ENCODE measurements at regions not wholly inside any gene's neighbourhood (a gene's known extent, or its start where the extent isn't known, plus 50 kb on each side); places are given as distances from the start of the nearest gene placed in this dataset.
"Not testable (repeated sequence)": the region's sequence is repeated elsewhere in the genome, so short reads cannot be mapped to it uniquely, and the experiment has no call there.

DNA sequence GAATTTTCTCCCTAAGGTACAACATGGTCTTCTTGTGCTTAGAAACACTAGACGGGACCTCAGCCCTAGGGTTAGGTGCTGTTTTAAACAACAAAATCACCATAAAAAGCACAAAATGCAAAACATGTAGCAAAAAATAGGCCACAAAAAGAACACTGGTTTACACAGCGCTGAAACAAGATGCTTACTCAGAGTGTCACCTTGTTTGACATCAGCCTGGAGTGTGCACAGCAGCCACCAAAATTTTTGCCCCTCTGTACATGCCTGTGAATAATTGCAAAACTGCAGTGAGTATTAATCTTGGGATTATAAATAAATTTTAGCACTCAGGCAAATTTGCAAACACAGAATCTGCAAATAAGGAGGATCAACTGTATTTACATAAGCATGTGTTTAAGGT is 110.1 kb downstream of the PLG start:
- Histone ChIP-seq H3K79me2 (ENCODE audit: insufficient read depth) (no peaks in the 10 kb centered on the region), H3F3A (replicated peaks; ENCODE audit: insufficient read depth) (no peaks in the 10 kb centered on the region), H3K4me2 (no peak overlapping the region), H2AFZ (ENCODE audit: low read depth) (no peak overlapping the region), H3K9me3 (no peaks in the 10 kb centered on the region; the same call in 1 of the 2 replicates), H3K27me3 (ENCODE audit: insufficient read depth) (no peaks in the 10 kb centered on the region; the same call in 1 of the 2 replicates), H4K20me1 (ENCODE audit: insufficient read depth) (no peaks in the 10 kb centered on the region), H3K4me3 (ENCODE audit: low read depth in 2 of 2, low read length in 1 of 2) (no peak overlapping the region), H3K9me2 (no peaks in the 10 kb centered on the region), H3K36me3 (replicated peaks in 1 of 2; ENCODE audit: control insufficient read depth in 1 of 2, insufficient read depth in 2 of 2, low read length in 1 of 2) (no peaks in the 10 kb centered on the region), H3K27ac (ENCODE audit: low read depth in 2 of 2, low read length in 1 of 2) (no peak overlapping the region), H3K9ac (no peak overlapping the region), H3K4me1 (ENCODE audit: control insufficient read depth in 1 of 2, insufficient read depth in 2 of 2, low read depth in 1 of 2, low read length in 1 of 2) (no peaks in the 10 kb centered on the region)
- TF ChIP-seq FOSL2 (IDR thresholded peaks at IDR 0.05; ENCODE audit: borderline replicate concordance, low read depth) (no peak), NFIC (IDR thresholded peaks at IDR 0.05; ENCODE audit: borderline replicate concordance) (no peak), GABPA (IDR thresholded peaks at IDR 0.05; ENCODE audit: low read depth) (no peak)
- ChIA-PET CTCF (no interaction called here), POLR2A (no interaction called here)
- WGBS (ENCODE audit: low lambda C conversion rate): 5% methylated on average over 2 of the region's 2 CpGs
- no peak for DNase-seq

DNA sequence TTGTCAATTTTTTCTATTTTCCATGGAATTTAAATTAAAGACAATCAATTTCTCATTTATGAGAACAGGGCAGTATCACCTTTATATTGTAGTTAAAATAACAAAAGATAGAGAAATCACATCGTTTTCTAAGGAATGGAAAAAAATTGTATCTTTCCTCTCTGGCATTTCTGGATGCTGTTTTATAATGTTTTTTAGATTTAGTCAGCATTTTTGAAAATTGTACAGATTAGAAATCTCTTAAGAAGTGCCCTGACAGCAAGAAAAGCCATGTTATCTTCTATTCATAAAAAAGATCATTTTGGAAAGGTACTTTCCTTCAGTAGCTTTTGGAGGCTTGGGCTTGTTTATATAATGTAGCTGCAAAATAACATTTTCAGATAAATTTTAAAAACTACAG is 116.9 kb downstream of the PLG start:
- POLR2A ChIA-PET: no interaction called here

DNA sequence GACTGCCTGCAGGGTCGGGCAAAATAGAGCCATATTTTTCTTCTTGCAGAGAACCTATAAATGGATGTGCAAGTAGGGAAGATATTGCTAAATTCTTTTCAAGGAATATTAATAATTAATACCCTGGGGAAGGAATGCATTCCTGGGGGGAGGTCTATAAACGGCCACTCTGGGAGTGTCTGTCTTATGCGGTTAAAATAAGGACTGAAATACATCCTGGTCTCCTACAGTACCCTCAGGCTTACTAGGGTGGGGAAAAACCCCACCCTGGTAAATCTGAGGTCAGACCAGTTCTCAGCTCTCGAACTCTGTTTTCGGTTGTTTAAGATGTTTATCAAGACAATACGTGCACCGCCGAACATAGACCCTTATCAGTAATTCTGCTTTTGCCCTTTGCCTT is 118.6 kb downstream of the PLG start:
- H2AFZ ChIP-seq (ENCODE audit: low read depth); H3K27me3 ChIP-seq (ENCODE audit: insufficient read depth); H3K9ac ChIP-seq; H4K20me1 ChIP-seq (ENCODE audit: insufficient read depth); H3K79me2 ChIP-seq (ENCODE audit: insufficient read depth); H3K27ac ChIP-seq (ENCODE audit: low read depth in 2 of 2, low read length in 1 of 2); H3K36me3 ChIP-seq (replicated peaks in 1 of 2; ENCODE audit: control insufficient read depth in 1 of 2, insufficient read depth in 2 of 2, low read length in 1 of 2); DNase-seq; H3K4me2 ChIP-seq; CTCF ChIA-PET; H3K9me2 ChIP-seq; H3F3A ChIP-seq (replicated peaks; ENCODE audit: insufficient read depth); H3K9me3 ChIP-seq; H3K4me1 ChIP-seq (ENCODE audit: control insufficient read depth in 1 of 2, insufficient read depth in 2 of 2, low read depth in 1 of 2, low read length in 1 of 2); POLR2A ChIA-PET; H3K4me3 ChIP-seq (ENCODE audit: low read depth in 2 of 2, low read length in 1 of 2): not testable (repeated sequence)
- 7% methylated on average over 8 of the region's 8 CpGs for WGBS (ENCODE audit: low lambda C conversion rate)

More for the DNA sequence above, 116.9 kb downstream of the PLG start:
- no peak overlapping the region for H3K9ac ChIP-seq
- no peaks in the 10 kb centered on the region for H3K36me3 ChIP-seq (replicated peaks in 1 of 2; ENCODE audit: control insufficient read depth in 1 of 2, insufficient read depth in 2 of 2, low read length in 1 of 2)
- no peaks in the 10 kb centered on the region for H3K9me3 ChIP-seq
- no peaks in the 10 kb centered on the region for H3K79me2 ChIP-seq (ENCODE audit: insufficient read depth)
- no peak overlapping the region for H3K4me3 ChIP-seq (ENCODE audit: low read depth in 2 of 2, low read length in 1 of 2)
- no peak overlapping the region for H3K4me2 ChIP-seq
- no peaks in the 10 kb centered on the region for H3K27me3 ChIP-seq (ENCODE audit: insufficient read depth)
- CTCF ChIA-PET: interaction anchor here (1.4 kb wide), 1 partner anchor 8 kb away, joined by 3 read pairs; no protein-coding TSS in a partner anchor
- H2AFZ ChIP-seq (ENCODE audit: low read depth): no peak overlapping the region
- no peaks in the 10 kb centered on the region for H4K20me1 ChIP-seq (ENCODE audit: insufficient read depth)
- 0% methylated on average over 1 of the region's 1 CpG for WGBS (ENCODE audit: low lambda C conversion rate)
- no peaks in the 10 kb centered on the region for H3K9me2 ChIP-seq
- no peaks in the 10 kb centered on the region for H3K4me1 ChIP-seq (ENCODE audit: control insufficient read depth in 1 of 2, insufficient read depth in 2 of 2, low read depth in 1 of 2, low read length in 1 of 2)
- TF ChIP-seq, protein P1, sequence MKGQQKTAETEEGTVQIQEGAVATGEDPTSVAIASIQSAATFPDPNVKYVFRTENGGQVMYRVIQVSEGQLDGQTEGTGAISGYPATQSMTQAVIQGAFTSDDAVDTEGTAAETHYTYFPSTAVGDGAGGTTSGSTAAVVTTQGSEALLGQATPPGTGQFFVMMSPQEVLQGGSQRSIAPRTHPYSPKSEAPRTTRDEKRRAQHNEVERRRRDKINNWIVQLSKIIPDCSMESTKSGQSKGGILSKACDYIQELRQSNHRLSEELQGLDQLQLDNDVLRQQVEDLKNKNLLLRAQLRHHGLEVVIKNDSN (IDR thresholded peaks at IDR 0.05; ENCODE audit: borderline replicate concordance, low read depth): no peak
- TF ChIP-seq JUND (IDR thresholded peaks at IDR 0.05) (no peak), CHD2 (IDR thresholded peaks at IDR 0.05; ENCODE audit: low read length, partially characterized antibody) (no peak), GATA2 (CRISPR knock-in tag; IDR thresholded peaks at IDR 0.05) (no peak), EP300 (IDR thresholded peaks at IDR 0.05; ENCODE audit: borderline replicate concordance in 1 of 2, low read depth in 1 of 2, low read length in 1 of 2) (no peak), NRF1 (IDR thresholded peaks at IDR 0.05; ENCODE audit: low read depth, low read length) (no peak), MEF2A (IDR thresholded peaks at IDR 0.05; ENCODE audit: borderline replicate concordance, low read depth) (no peak), FOXJ3 (CRISPR knock-in tag; IDR thresholded peaks at IDR 0.05) (no peak), TEAD4 (IDR thresholded peaks at IDR 0.05; ENCODE audit: borderline replicate concordance, insufficient read depth) (no peak), FOSL2 (IDR thresholded peaks at IDR 0.05; ENCODE audit: borderline replicate concordance, low read depth) (no peak), MXI1 (IDR thresholded peaks at IDR 0.05; ENCODE audit: low read depth, low read length) (no peak), YY1 (IDR thresholded peaks at IDR 0.05; ENCODE audit: low read depth) (no peak), NFIC (IDR thresholded peaks at IDR 0.05; ENCODE audit: borderline replicate concordance) (no peak), RXRA (IDR thresholded peaks at IDR 0.05; ENCODE audit: borderline replicate concordance, low read depth) (no peak)
- TF ChIP-seq, protein P2, sequence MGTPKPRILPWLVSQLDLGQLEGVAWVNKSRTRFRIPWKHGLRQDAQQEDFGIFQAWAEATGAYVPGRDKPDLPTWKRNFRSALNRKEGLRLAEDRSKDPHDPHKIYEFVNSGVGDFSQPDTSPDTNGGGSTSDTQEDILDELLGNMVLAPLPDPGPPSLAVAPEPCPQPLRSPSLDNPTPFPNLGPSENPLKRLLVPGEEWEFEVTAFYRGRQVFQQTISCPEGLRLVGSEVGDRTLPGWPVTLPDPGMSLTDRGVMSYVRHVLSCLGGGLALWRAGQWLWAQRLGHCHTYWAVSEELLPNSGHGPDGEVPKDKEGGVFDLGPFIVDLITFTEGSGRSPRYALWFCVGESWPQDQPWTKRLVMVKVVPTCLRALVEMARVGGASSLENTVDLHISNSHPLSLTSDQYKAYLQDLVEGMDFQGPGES (IDR thresholded peaks at IDR 0.05; ENCODE audit: low read depth, low read length): no peak
- TF ChIP-seq, protein P3, sequence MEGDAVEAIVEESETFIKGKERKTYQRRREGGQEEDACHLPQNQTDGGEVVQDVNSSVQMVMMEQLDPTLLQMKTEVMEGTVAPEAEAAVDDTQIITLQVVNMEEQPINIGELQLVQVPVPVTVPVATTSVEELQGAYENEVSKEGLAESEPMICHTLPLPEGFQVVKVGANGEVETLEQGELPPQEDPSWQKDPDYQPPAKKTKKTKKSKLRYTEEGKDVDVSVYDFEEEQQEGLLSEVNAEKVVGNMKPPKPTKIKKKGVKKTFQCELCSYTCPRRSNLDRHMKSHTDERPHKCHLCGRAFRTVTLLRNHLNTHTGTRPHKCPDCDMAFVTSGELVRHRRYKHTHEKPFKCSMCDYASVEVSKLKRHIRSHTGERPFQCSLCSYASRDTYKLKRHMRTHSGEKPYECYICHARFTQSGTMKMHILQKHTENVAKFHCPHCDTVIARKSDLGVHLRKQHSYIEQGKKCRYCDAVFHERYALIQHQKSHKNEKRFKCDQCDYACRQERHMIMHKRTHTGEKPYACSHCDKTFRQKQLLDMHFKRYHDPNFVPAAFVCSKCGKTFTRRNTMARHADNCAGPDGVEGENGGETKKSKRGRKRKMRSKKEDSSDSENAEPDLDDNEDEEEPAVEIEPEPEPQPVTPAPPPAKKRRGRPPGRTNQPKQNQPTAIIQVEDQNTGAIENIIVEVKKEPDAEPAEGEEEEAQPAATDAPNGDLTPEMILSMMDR (IDR thresholded peaks at IDR 0.05): no peak
- no peak overlapping the region for H3K27ac ChIP-seq (ENCODE audit: low read depth in 2 of 2, low read length in 1 of 2)
- H3F3A ChIP-seq (replicated peaks; ENCODE audit: insufficient read depth): no peaks in the 10 kb centered on the region
- DNase-seq: no peak
